SKM-1 treated with dmso at 0.1 percent for 144 hours (cell line): ENCODE measurements at regions not wholly inside any gene's neighbourhood (a gene's known extent, or its start where the extent isn't known, plus 50 kb on each side); places are given as distances from the start of the nearest gene placed in this dataset.

Experiments
- DNase-seq: peaks from one replicate; lab custom pipeline; 2025; ENCODE audit not compliant: unreplicated experiment; lab: John Stamatoyannopoulos, UW

DNA sequence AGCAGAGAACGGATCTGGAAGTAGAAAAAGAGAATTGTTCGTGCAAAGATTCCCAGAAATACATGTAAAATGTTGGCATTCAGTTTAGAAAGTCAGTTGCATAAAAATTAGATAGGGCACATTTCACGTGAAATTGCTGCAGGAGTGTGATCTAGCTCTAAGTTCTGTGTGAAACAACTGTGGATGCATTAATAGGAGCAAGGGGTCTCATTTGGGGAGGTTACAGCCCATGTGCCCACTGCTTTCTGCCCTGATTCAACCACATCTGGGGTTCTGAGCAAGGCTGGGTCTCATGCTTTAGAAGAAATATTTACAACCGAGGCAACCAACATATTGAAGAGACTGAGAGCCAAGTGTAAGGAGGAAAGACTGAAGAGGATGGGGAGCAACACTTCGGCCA is 639.0 kb downstream of the BCOR start:
- DNase-seq: no peak

DNA sequence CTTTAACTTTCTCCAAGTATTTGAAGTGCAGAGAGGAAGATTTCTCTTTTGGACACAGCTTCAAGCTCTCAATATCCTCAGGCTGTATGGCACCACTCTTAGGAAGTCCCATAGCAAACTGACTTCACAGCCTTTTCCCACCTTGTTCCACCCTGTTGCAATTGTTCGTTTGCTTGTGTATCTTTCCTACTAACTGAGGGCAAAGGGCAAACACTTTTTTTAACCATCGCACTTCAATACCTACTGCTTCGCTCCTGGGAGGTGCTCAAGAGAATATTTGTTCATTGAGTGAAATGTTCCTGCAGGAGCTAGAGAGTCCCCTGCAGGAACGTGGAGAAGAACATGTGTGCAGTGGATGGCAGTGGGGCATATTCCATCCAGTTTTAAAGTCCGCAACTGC is 638.6 kb downstream of the BCOR start:
- no peak for DNase-seq

DNA sequence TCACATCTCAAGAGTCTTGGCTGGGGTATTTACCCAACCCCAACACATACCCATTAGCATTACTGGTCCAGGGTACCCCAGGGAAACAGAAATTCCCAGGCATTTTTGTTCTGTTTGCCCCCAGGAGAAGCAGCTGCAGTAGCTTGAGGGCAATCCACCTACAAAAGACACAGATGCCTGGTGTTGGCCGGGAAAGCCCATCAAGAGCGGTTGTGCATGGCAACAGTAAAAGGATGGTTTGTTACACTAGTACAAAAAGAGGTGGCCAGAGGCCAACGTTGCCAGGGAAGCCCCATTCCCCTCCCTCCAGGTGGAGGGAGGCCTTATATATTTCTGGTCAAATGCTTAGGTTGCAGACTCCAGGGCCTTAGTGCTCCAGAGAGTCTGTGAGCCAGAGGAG is 637.8 kb downstream of the BCOR start:
- DNase-seq: no peak

DNA sequence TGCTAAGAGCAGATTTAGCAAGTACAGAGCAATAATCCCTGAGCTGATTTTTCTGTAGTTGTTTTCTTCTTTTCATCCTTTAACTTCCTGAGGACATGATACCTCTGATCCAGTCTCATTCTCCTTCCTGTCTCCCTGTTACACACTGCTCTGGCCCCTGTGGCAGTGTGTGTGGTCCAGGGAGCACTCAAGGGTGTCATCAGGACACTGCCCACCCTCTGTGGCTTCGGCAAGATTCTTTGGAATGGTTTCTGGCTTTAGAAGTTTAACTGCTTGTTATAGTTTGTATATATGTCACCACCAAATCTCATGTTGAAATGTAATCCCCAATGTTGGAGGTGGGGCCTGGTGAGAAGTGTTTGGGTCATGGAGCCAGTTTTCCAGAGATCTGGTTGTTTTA is 637.3 kb downstream of the BCOR start:
- DNase-seq: no peak

DNA sequence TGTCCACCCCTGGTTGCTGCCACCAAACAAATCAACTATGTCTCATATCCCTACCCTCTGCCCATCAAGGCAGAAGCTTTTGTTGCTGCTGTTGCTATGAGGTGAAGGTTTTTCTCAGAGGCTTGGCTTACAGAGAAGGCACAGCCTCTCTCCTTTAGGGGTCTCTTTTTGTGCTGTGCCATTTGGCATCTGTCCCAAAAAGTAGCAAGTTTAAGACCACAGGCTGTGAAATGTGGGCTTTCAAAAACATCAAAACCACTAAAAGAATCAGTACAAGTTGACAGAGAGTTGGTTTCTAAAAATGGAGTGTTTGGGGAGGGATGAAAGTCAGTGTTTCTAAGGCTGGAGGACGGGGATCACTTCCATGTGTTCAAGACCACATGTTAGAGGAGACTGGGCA is 634.9 kb downstream of the BCOR start:
- no peak for DNase-seq

DNA sequence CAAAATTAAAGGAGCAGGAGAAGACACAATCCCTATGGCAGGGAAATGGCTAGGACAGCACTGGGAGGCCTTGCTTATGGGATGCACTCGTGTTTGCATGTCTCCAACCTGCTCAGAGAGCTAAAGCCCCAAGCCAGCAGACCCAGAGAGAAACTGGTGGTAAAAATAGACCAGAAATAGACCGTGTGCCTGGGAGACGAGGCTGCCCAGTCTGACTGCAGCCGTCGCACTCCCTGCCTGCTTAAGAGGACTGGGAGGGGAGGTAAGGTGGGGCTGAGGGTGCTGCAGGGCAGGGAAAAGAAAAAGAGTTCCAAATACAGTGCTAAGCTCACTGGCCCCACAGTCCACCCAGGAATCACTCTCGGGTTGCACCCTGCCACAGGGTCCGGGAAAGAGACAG is 633.5 kb downstream of the BCOR start:
- DNase-seq: no peak

DNA sequence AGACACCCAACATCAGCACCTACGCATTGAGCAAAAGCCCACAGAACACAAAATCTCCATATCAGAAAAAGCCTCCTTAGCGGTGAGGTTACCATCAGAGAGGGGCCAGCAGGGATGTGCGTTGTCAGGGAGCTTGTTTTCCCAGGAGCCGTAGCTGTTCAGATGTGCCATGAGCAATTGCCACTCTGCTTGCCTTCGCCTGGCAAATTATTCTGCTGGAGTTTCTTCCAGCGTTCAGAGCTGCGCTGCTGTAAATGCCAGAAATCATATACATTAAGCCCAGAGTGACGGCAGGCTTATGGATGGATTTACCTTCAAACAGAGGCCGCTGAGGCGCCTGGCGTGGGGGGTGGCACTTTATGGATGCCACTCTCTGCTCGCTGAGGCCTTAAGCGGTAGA is 632.3 kb downstream of the BCOR start:
- no peak for DNase-seq

DNA sequence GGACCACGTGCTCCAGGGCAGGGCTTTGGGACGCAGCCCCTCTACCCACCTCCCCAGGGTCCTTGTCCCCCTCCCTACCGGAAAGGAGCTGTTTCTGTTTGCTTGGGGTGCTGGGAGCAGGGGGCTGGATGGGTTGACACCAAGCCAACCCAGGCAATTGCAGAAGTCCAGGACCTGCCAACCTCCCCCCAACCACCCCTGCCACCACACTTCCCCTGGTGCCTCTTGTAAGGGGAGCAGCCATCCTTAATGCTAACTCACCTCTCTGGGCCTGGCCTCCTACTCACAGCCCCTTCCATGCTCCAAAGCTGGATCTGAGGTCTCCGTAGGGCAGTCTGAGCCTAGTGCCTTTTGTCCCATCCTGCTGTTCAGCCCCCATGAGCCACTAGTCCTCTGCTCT is 631.9 kb downstream of the BCOR start:
- no peak for DNase-seq

DNA sequence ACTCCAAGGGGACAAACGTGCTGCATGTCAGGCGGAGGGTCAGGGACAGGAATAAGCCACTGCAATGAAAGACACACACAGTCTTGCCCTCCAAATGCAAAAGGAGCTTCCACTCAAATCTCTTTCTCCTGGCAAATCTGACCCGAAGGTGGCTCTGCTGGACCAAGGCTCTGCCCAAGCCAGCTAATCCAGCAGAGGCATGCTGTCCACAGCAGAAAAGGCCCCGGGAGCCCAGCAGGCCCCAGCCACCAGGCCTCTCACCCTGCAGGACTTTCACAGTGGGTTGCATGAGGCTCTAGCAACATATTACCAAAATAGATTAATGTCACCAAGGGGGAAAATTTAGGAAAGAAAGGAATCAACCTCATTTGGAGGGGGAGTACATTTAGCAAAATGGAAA is 628.6 kb downstream of the BCOR start:
- no peak for DNase-seq

DNA sequence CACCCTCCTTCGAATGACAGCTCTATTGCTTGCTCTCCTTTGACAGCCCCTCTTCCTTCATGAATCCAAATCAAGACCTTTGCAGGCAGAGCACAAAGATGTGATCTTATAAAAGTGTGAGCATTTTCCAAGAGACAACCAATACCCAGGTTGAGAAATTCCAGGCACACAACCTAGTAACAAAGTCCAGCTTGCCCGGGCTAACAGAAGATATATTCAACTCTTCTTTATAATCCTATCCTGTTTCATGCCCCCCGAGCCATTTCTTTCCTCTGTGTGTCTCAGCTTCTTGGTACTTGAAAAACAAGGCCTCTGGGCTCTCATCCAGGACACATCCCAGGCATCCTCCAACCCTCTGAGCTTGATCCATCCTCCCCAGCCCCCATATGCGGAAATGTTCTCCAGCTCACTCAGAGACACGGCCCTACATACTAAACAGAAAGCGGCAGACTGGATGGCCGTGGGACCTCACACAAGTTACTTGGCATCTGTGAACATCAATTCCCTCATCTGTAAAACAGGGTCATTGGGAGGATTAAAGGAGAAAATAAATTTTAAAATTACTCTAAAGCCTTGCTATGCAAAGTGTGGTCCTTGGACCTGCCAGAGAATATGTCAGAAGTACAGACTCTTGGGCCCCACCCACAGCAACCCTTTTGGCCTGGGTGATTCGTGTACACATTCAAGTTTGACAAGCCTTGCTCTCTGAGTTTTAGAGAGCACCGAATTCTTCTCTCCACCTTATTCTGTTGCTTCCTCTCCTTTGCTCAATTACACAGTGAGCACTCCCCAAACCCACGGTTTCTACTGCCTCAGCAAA is 627.0 kb downstream of the BCOR start:
- no peak for DNase-seq

DNA sequence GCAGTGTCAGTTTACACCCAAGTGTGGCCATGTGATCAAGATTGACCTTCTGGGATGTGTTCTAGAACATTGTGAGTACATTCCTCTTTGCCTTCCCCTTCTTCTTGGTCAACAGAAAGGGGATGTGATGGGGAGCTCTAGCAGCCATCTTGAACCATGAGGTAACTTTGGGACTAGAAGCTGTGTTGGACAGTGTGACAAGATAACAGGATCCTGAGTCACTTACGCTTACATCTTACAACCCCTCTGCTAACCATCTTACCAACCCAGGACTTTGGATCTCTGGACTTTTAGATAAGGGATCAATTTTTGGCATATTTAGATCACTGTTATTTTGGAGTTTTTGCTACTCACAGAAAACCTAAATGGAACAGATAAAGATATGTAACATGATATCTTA is 625.6 kb downstream of the BCOR start:
- no peak for DNase-seq

DNA sequence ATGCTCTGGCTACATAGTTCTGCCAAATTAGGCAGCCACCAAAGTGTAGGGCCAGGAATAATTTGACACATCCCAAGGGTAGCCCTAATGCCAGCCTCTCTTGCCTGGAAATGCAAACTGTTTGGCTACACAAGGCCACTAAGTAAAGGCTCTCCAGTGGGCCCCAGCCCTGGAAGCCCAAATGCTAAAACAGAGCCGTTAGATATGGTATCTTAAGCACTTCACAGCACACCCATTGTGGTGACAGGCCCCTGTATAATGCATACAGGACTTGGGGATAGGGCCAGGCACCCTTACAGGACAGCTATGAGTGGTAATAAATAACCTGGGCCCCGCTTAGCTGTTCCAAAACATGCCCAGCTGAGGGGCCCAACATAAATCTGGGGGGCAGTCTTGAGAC is 623.9 kb downstream of the BCOR start:
- no peak for DNase-seq

DNA sequence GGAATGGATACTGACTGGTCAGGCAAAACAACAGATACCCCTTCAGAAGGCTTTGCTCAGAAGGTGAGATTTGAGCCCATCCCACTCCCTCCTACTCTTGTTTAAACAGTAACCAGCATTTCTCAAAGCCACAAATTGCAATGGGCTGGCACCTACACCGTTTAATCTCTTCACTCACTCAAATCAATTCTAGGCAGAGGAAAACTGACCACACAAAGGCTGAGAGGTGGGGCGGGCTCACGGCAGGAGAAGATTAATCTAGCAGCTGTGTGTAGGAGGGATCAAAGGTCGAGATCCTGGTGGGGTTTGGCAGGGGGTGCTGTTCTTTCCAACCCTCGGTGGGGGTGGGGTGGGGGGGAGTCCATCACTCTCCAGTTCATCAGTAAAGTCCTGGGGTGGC is 622.4 kb downstream of the BCOR start:
- no peak for DNase-seq

DNA sequence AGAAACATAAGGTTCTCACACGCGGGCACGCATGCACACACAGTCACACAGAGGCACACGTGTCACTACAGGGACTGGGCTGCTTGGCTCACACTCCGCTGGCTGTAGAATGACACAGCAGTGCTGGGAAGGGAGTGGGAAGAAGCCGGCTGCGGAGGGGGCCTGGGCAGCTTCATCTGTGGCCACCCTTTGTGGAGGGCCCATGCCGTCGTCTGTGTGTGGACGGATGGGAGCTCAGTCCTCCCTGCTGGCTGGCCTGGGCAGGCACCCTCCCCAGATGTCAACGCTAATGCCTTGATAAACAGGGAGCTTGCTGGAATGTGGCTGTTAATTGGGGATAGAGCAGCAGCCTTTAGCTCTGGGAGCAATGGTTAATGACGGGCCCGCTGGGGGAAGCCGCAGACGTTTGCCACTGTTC is 621.1 kb downstream of the BCOR start:
- DNase-seq: no peak

DNA sequence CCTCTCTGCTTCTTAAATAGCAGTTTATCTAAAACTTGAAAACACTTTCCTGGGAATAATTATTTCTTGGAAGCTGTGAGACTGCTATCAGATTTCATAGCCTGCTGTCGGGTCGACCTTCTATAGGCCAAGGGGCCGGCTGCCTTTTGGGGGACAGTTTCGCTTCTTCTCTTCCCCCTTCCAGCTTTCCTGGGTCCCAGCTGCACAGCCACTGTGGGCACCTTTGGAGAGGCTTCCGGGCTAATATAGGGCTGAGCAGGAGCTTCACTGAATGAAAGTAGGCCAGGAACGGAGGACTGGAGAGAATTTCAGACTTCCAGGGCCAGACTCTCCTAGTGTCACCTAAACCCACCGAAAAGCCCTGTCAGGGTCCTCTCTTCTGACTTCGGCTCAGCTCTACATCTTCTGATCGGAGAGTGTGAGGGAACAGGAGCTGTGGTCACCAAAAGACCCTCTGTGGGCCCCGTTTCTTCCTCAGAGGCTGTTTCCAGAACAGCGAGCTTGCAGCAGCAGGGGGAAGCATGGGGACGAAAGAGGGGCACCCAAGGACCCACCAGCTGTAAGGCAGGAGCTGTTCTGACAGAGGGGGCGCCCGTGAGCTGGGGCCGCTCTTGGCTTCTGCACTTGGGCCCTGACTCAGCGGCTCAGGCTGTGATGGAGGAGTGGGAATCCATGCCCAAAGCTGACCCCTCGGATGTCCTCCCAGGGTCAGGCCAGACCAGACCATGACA is 620.6 kb downstream of the BCOR start:
- DNase-seq: no peak

DNA sequence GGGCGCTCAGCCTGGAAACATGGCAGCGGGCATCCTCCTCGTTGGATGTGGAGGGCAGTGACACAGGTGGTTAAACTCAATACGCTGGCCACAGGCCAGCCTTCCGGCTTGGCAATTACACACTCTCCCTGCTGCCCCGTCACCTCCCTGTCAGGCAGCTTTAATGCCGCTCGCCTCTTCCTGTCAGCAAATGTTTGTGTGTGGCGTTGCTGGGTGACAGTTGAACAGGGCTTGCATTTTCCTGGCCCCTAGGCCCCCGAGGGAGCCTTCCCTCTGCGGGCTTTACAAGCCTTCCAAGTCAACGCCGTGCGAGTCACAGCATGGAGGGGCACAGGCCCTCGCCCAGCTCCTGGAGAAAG is 620.0 kb downstream of the BCOR start:
- no peak for DNase-seq

DNA sequence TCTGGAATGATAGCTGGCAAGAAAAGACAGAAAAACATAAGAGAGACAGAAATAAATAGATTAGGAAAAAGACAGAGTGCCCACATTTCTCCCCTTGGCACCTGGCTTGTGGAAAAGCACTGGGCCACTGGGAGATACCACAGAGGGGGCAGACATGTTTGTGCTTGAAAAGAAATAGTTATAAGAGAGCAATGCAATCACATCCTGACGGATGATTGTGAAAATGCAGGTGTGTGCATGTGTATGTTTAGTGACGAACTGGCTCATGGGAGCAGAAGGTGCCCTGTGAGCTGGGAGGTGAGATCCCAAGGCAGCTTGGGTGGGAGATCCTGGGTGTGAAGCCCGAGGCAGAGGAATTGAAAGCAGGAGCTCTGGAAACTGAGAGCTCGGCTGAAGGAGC is 617.9 kb downstream of the BCOR start:
- DNase-seq: no peak

DNA sequence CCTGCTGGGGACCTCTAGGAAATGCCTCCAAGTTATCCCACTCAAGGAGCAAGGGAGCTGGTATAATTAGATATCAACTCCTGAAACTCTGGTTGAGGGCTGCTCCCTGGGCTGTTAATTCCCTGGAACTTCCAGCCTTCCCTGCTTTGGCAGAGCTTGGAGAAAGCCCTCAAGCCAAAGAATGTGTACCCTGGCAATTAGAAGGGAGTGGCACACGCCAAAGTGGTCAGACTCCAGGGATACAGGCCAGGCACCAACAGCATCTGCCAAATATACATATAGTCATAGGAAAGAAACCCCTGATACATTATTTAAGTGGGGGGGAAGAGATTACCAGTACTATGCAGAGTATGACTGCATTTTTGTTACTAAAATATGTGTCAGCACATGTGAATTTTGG is 616.8 kb downstream of the BCOR start:
- DNase-seq: no peak

DNA sequence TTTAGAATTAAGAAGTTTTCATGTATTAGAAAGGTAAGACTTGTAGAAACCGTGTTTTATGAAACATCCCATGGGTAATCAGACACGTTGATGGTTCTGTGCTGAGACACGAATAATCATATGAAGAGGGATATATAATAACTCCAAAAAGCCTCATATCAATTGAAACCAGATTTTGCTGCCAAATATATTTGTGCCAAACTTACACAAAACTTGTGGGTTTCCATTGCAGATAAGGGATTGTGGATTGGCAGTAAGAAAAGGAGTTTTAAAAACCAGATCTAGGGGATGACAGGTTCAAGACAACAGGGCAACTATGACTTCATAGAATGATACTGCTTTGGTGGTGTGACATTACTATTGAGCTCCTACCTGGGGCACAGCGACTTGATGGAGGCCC is 616.1 kb downstream of the BCOR start:
- no peak for DNase-seq

DNA sequence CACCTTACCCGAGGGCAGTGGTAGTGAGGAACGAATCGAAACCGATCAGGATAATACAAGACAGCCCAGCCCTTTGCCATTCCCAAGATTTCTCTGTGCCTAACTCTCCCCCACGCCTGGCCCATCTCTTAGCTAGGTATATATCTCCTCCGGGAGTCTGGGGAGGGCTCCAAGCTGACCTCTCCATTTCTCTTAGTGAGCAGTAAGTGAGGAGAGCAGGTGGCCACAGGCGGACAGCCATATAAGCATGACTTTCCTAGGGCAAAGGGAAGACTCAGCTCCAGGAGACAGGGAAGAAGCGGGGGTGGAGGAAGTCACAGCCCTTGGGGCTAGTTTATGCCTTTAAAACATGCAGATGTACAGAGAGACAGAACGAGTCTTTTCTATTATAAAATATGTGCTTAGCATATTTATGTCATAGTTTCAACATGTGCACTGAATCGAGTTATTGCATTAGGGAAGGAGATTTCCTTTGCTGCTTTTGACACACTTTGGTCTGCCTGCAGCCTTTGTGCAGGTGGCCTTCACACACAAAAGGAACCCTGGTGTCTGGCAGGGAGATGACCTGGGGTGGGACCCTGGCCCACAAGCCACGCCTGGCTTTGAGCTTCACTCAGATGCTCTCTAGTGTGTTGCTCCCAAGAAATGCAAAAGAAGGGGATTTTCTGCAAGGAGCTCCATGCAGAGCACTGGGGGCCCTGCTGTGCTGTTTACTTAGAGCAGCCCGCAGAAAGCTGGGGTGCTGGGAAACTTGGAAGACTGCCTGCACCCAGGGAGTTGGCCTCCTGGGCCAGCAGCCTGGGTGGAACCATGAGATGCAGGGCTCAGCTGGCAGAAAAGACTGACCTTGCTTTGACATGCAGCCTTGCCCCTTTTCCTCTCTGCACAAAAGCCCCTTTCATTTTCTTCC is 613.3 kb downstream of the BCOR start:
- DNase-seq: no peak

DNA sequence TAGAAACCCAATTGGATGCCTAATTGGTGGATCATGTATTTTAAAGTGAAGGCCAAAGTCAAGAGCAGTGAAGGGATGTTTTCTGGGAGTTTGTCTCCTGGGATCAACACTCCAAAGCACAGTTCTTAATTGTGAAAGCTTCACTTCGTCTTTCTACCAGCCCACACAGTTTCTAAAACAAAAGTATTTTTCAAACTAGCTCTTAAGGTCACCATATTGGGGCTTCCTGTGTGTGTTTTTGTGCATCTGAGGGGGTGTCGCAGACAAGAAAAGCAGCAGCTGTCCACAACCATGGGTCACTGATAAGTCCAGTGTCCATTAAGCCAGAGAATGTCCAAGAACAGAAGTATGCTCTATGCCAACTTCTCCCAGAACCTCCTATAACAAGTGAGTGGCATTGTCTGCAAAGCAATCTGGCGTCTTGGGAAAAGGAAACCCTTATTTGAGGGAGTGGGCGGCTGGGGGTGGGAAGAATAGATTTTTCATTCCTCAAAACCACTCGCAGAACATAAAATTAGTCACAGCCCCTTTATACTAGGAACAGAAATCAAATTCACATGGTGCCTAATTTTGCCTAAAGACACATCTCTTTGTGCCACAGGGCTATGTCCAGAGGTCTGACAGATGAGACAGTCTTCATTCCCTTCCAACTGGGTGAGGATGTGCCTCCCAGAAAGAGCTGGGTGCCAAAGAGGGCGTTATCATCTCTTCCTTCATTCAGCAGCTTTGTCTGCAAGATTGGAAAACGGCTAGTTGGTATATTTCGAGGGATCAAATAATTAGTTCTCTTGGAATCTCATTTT is 610.4 kb downstream of the BCOR start:
- no peak for DNase-seq
